Lung (tissue), 11 donors: ENCODE measurements at regions not wholly inside any gene's neighbourhood (a gene's known extent, or its start where the extent isn't known, plus 50 kb on each side); places are given as distances from the start of the nearest gene placed in this dataset.

ENCODE experiments used
- ATAC-seq: fragments of 200-7000 bp; cut with Tn5 transposase; one replicate; pipeline ENCODE4 v1.9.1; 2020; ENCODE audit warnings: moderate number of reproducible peaks; ENCODE audit not compliant: insufficient read depth, low FRiP score
- DNase-seq, 3 donors: peaks; one replicate each; pipeline ENCODE4 v3.0.0-alpha.2; 2013 to 2017
- H3K27ac ChIP-seq, 2 donors: one replicate each; pipeline ENCODE4 v1.5.1; 2013; ENCODE audit warnings: mild to moderate bottlenecking in 2 of 2, moderate library complexity in 2 of 2, control low read depth in 1 of 2, inconsistent platforms in 1 of 2, low read depth in 1 of 2, low read length in 1 of 2
- H3K27me3 ChIP-seq, 3 donors: one replicate each; pipeline ENCODE4 v1.5.1; 2013; ENCODE audit warnings: low read length in 2 of 3; ENCODE audit not compliant: control insufficient read depth in 3 of 3, insufficient read depth in 3 of 3
- H3K36me3 ChIP-seq, 4 donors: one replicate each; pipeline ENCODE4 v1.5.1; 2013; ENCODE audit warnings: low read length in 4 of 4, mild to moderate bottlenecking in 1 of 4, moderate library complexity in 1 of 4; ENCODE audit not compliant: control insufficient read depth in 4 of 4, insufficient read depth in 4 of 4
- H3K4me1 ChIP-seq, 5 donors: one replicate each; pipeline ENCODE4 v1.5.1; 2013; ENCODE audit warnings: low read length in 5 of 5, mild to moderate bottlenecking in 2 of 5, moderate library complexity in 1 of 5; ENCODE audit not compliant: control insufficient read depth in 5 of 5, insufficient read depth in 5 of 5
- H3K4me3 ChIP-seq: one replicate; pipeline ENCODE4 v1.5.1; 2013; ENCODE audit warnings: mild to moderate bottlenecking, control low read depth, moderate library complexity
- H3K9ac ChIP-seq, 2 donors: one replicate each; pipeline ENCODE4 v1.5.1; 2013; ENCODE audit warnings: low read length in 2 of 2, control low read depth in 1 of 2; ENCODE audit not compliant: insufficient read depth in 1 of 2
- H3K9me3 ChIP-seq, 4 donors: one replicate each; pipeline ENCODE4 v1.5.1; 2013; ENCODE audit warnings: low read length in 3 of 4, mild to moderate bottlenecking in 1 of 4, moderate library complexity in 1 of 4; ENCODE audit not compliant: control insufficient read depth in 4 of 4, insufficient read depth in 3 of 4
- WGBS, 2 donors: extraction: QIAGEN DNeasy Blood & Tissue Kit; methylation state at CpG; one replicate each; pipeline ENCODE4 v1.1.7; 2013; 5-methylcytosine and 5-hydroxymethylcytosine counted together
- TF ChIP-seq, protein P1 (sequence below): IDR thresholded peaks from 2 replicates; pipeline ENCODE4 v1.5.1; 2012; ENCODE audit warnings: mild to moderate bottlenecking; ENCODE audit errors: control extremely low read depth, extremely low read depth
- donor health status: control.
- donor health status: control.
- donor health status: Bipolar disorder and iron deficiency.
- donor health status: healthy.
- donor health status: DM: yes; HTN: yes; CAD: no.

DNA sequence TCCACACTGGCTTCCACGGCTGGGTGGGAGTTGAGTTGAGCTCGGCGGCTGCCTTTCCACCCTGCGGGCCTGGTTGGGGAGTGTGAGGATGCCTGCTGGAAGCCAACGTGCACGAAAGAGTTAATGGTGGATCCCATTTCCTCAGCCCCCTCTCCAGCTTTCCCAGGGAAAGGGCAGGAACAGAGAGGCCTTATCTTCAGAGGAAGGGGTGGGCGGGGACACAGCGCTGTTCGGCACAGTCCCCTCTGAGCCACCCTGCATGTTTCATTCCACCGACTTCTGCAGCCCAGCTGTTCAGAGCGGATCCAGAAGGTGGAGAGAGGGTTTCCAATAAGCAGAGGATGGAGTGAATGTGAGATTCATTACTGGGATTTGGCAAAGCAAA lies 295.3 kb downstream of the SEC14L1 start:
- TF ChIP-seq, protein P1, sequence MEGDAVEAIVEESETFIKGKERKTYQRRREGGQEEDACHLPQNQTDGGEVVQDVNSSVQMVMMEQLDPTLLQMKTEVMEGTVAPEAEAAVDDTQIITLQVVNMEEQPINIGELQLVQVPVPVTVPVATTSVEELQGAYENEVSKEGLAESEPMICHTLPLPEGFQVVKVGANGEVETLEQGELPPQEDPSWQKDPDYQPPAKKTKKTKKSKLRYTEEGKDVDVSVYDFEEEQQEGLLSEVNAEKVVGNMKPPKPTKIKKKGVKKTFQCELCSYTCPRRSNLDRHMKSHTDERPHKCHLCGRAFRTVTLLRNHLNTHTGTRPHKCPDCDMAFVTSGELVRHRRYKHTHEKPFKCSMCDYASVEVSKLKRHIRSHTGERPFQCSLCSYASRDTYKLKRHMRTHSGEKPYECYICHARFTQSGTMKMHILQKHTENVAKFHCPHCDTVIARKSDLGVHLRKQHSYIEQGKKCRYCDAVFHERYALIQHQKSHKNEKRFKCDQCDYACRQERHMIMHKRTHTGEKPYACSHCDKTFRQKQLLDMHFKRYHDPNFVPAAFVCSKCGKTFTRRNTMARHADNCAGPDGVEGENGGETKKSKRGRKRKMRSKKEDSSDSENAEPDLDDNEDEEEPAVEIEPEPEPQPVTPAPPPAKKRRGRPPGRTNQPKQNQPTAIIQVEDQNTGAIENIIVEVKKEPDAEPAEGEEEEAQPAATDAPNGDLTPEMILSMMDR, result no peak
- H3K4me3 ChIP-seq, result no peak overlapping the region
- H3K9ac ChIP-seq, result no peak overlapping the region
- peak overlapping the region in 1 of 2 donors; percentile 54 for H3K27ac ChIP-seq
- peaks cover 0 to 6% (median 1%) of the 10 kb centered on the region in 4 donors for H3K36me3 ChIP-seq
- ATAC-seq (no peak), DNase-seq (peak; percentile 93 to 95 (median 95))
- no peaks in the 10 kb centered on the region for H3K27me3 ChIP-seq
- peaks cover 24 to 96% (median 64%) of the 10 kb centered on the region in 5 donors for H3K4me1 ChIP-seq
- WGBS, 2 donors, result 47 to 72% methylated on average over 11 of the region's 11 CpGs
- H3K9me3 ChIP-seq, result no peaks in the 10 kb centered on the region

DNA sequence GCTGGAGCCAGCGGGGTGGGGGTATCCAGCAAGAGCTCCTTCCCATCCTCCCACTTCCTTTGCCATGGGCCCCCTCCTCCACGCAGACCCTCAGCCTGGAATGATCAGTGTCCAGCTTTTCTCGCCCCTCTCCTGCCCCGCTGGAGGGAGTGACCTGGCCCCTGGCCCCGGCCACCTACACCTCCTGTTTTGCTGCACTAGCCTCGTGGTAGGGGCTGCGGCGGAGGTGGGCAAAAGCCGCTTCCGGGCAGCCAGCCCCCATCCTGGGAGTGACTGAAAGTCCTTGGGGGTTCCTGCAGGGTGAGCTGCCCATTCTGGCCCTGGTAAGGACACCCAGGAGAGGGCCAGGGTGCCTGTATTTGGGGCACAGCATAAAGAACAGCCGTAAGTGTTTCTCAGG lies 295.7 kb downstream of the SEC14L1 start:
- ATAC-seq (no peak), DNase-seq (no peak)
- H3K27ac ChIP-seq, result peak overlapping the region in 1 of 2 donors; percentile 27
- H3K4me3 ChIP-seq, result no peak overlapping the region
- H3K9ac ChIP-seq, result no peak overlapping the region
- 38 to 44% methylated on average over 11 of the region's 11 CpGs for WGBS, 2 donors
- H3K27me3 ChIP-seq, result no peaks in the 10 kb centered on the region
- TF ChIP-seq, protein P1, result no peak
- H3K4me1 ChIP-seq, result peaks cover 24 to 96% (median 68%) of the 10 kb centered on the region in 5 donors
- no peaks in the 10 kb centered on the region for H3K9me3 ChIP-seq
- peaks cover 0 to 6% (median 1%) of the 10 kb centered on the region in 4 donors for H3K36me3 ChIP-seq

DNA sequence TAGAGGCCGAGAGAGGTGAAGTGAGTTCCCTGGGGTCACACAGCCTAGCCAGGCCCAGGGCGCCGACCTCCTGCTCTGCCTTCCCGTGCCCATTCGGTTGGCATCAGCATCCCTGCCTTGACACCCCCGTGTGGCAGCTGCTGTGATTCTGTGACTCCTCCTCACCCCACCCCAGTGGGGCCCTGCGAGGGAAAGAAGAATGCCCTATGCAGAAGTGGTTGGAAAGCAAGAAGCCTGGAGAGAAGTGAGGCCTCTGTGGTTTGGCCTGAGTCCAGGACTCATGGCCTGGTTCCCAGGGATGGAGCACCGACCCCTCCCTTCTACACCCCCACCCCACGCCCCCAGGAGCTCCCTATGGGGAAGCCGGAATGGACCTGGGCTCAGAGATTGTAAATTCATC lies 296.2 kb downstream of the SEC14L1 start:
- no peak overlapping the region for H3K9ac ChIP-seq
- H3K36me3 ChIP-seq, result peaks cover 0 to 6% (median 1%) of the 10 kb centered on the region in 4 donors
- peak overlapping the region in 1 of 2 donors; percentile 26 for H3K27ac ChIP-seq
- DNase-seq, result peak; percentile 93 to 95 (median 93)
- TF ChIP-seq, protein P1, result no peak
- H3K4me1 ChIP-seq, result peaks cover 24 to 97% (median 68%) of the 10 kb centered on the region in 5 donors
- H3K27me3 ChIP-seq, result no peaks in the 10 kb centered on the region
- ATAC-seq, result no peak
- 4 to 25% methylated on average over 10 of the region's 10 CpGs for WGBS, 2 donors
- no peak overlapping the region for H3K4me3 ChIP-seq
- H3K9me3 ChIP-seq, result no peaks in the 10 kb centered on the region

DNA sequence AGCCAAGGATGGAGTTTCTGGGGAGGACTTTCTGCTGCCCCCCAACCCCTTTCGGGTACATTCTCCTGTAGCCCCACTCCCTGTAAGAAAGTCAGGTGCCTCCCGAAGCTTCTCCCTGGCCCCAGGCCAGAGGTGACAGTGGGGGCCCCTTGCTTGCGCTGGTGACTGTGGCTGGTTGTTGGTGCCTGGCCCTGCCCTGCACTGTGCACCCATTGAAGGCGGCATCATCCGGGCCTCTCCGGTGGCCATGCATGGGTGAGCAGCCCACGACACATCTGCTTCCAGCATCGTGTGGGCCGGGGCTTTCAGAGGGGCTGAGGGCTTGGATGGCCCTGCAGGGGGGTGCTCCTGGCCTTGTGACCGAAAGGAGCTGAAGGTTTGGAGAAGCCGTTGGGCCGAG lies 297.0 kb downstream of the SEC14L1 start:
- TF ChIP-seq, protein P1, result no peak
- Histone ChIP-seq H3K4me1 (peaks cover 24 to 91% (median 68%) of the 10 kb centered on the region in 5 donors), H3K27ac (peak overlapping the region in 1 of 2 donors; percentile 20), H3K27me3 (no peaks in the 10 kb centered on the region), H3K36me3 (peaks cover 0 to 6% (median under 1%) of the 10 kb centered on the region in 4 donors), H3K9ac (no peak overlapping the region), H3K9me3 (no peaks in the 10 kb centered on the region), H3K4me3 (no peak overlapping the region)
- ATAC-seq (no peak), DNase-seq (no peak)
- WGBS, 2 donors, result 85 to 87% methylated on average over 12 of the region's 12 CpGs
